Panc1 (cell line): ENCODE measurements at regions not wholly inside any gene's neighbourhood (a gene's known extent, or its start where the extent isn't known, plus 50 kb on each side); places are given as distances from the start of the nearest gene placed in this dataset.

Experiments
- ATAC-seq: fragments of 200-7000 bp; cut with Tn5 transposase; 2 replicates; pipeline ENCODE4 v1.9.1; 2020; ENCODE audit warnings: mild to moderate bottlenecking, moderate library complexity
- BruUV-seq: library from RNA; stranded (reverse); fragments of 400-500 nt; replicated peaks from 2 replicates; lab custom pipeline; 2021; lab: Mats Ljungman, UMichigan
- CTCF ChIA-PET: fragments of 300-600 bp; sonication (Branson Sonifier 250); formaldehyde crosslinking; loops from one replicate; lab custom pipeline; 2022; ENCODE audit warnings: antibody characterized with exemption; lab: Charles Lee
- POLR2A ChIA-PET: fragments of 300-600 bp; sonication (Branson Sonifier 250); formaldehyde crosslinking; loops from one replicate; lab custom pipeline; 2022; ENCODE audit warnings: antibody characterized with exemption; lab: Charles Lee
- DNase-seq: peaks from one replicate; pipeline ENCODE4 v3.0.0-alpha.2; 2010; ENCODE audit warnings: low read depth, low spot score
- H3K27ac ChIP-seq: 2 replicates; pipeline ENCODE4 v1.5.1; 2011; ENCODE audit warnings: mild to moderate bottlenecking, low read length, inconsistent platforms
- H3K27me3 ChIP-seq: fragments of 200-500 bp; sonication (Bioruptor generic); 2 replicates; pipeline ENCODE4 v1.6.0; 2014; ENCODE audit warnings: low read length, inconsistent platforms; ENCODE audit not compliant: control insufficient read depth, insufficient read depth
- H3K36me3 ChIP-seq: fragments of 200-500 bp; sonication (Bioruptor generic); 2 replicates; pipeline ENCODE4 v1.5.1; 2014; ENCODE audit warnings: inconsistent platforms, mild to moderate bottlenecking, low read length, moderate library complexity; ENCODE audit not compliant: control insufficient read depth, insufficient read depth
- H3K4me1 ChIP-seq: 2 replicates; pipeline ENCODE4 v1.5.1; 2011; ENCODE audit warnings: inconsistent platforms, mild to moderate bottlenecking, low read length, moderate library complexity; ENCODE audit not compliant: control insufficient read depth, insufficient read depth
- H3K4me3 ChIP-seq, 2 experiments: 2 replicates each; pipeline ENCODE4 v1.5.1; 2011 to 2012; ENCODE audit warnings: low read depth in 2 of 2, low read length in 2 of 2, mild to moderate bottlenecking in 2 of 2, inconsistent platforms in 1 of 2, moderate library complexity in 1 of 2
- H3K9me3 ChIP-seq: fragments of 200-500 bp; sonication (Bioruptor generic); 2 replicates; pipeline ENCODE4 v1.5.1; 2014; ENCODE audit warnings: low read depth, mild to moderate bottlenecking, inconsistent platforms, low read length, moderate library complexity; ENCODE audit not compliant: control insufficient read depth, insufficient read depth
- POLR2AphosphoS5 ChIP-seq: IDR thresholded peaks from 2 replicates; pipeline ENCODE4 v1.6.1; 2012; ENCODE audit warnings: mild to moderate bottlenecking, low read depth, low read length, moderate library complexity
- SIN3A ChIP-seq: IDR thresholded peaks from 2 replicates; pipeline ENCODE4 v1.6.1; 2012; ENCODE audit warnings: low read depth, mild to moderate bottlenecking, low read length, moderate library complexity, borderline replicate concordance; ENCODE audit not compliant: insufficient read depth
- TCF7L2 ChIP-seq: IDR thresholded peaks from 2 replicates; pipeline ENCODE4 v1.6.1; 2011; ENCODE audit warnings: mild to moderate bottlenecking, low read depth, low read length, inconsistent platforms
- in situ Hi-C: cut with HindIII; loops from 2 replicates; pipeline ENCODE4 v1.10.0; 2016; ENCODE audit warnings: low sequenced_read_pairs, low pct_unique_long_range_greater_than_20kb
- intact Hi-C: fragments of 100-400 bp; cut with micrococcal nuclease; formaldehyde crosslinking; loops from one replicate; pipeline ENCODE4 v1.10.0; 2022; ENCODE audit not compliant: unreplicated experiment
- TF ChIP-seq, protein P1 (sequence below), 2 experiments: IDR thresholded peaks; 2 replicates each; pipeline ENCODE4 v1.6.1; 2011 to 2012; ENCODE audit warnings: low read depth in 2 of 2, control low read depth in 1 of 2, low read length in 1 of 2, mild to moderate bottlenecking in 1 of 2, moderate library complexity in 1 of 2; ENCODE audit not compliant: insufficient read depth in 1 of 2
- TF ChIP-seq, protein P2 (sequence below): fragments of 450-650 bp; IDR thresholded peaks from 2 replicates; pipeline ENCODE4 v1.5.1; 2017; ENCODE audit warnings: mild to moderate bottlenecking

DNA sequence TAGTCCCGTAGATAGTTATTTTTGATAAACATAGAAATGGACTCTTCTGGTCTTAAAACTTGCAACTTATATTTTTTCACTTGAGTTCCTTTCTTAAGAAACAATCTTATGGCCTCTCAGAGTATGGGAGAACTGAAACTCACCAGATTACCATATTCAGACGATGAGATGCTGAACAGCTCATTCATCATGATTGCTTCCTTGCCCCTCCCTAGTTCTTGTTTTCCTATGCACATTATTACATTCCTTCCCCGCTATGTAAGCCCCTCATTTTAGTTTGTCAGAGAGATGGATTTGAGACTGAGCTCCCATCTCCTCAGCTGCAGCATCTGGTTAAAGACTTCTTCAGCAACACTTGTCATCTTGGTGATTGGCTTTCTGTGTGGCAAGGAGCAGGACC, 158.5 kb downstream of the SLITRK6 start:
- TF ChIP-seq TCF7L2 (no peak), SIN3A (no peak), POLR2AphosphoS5 (no peak)
- TF ChIP-seq, protein P1, sequence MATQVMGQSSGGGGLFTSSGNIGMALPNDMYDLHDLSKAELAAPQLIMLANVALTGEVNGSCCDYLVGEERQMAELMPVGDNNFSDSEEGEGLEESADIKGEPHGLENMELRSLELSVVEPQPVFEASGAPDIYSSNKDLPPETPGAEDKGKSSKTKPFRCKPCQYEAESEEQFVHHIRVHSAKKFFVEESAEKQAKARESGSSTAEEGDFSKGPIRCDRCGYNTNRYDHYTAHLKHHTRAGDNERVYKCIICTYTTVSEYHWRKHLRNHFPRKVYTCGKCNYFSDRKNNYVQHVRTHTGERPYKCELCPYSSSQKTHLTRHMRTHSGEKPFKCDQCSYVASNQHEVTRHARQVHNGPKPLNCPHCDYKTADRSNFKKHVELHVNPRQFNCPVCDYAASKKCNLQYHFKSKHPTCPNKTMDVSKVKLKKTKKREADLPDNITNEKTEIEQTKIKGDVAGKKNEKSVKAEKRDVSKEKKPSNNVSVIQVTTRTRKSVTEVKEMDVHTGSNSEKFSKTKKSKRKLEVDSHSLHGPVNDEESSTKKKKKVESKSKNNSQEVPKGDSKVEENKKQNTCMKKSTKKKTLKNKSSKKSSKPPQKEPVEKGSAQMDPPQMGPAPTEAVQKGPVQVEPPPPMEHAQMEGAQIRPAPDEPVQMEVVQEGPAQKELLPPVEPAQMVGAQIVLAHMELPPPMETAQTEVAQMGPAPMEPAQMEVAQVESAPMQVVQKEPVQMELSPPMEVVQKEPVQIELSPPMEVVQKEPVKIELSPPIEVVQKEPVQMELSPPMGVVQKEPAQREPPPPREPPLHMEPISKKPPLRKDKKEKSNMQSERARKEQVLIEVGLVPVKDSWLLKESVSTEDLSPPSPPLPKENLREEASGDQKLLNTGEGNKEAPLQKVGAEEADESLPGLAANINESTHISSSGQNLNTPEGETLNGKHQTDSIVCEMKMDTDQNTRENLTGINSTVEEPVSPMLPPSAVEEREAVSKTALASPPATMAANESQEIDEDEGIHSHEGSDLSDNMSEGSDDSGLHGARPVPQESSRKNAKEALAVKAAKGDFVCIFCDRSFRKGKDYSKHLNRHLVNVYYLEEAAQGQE (IDR thresholded peaks at IDR 0.05; ENCODE audit: insufficient read depth in 1 of 2, low read depth in 2 of 2, low read length in 1 of 2), result no peak
- TF ChIP-seq, protein P2, sequence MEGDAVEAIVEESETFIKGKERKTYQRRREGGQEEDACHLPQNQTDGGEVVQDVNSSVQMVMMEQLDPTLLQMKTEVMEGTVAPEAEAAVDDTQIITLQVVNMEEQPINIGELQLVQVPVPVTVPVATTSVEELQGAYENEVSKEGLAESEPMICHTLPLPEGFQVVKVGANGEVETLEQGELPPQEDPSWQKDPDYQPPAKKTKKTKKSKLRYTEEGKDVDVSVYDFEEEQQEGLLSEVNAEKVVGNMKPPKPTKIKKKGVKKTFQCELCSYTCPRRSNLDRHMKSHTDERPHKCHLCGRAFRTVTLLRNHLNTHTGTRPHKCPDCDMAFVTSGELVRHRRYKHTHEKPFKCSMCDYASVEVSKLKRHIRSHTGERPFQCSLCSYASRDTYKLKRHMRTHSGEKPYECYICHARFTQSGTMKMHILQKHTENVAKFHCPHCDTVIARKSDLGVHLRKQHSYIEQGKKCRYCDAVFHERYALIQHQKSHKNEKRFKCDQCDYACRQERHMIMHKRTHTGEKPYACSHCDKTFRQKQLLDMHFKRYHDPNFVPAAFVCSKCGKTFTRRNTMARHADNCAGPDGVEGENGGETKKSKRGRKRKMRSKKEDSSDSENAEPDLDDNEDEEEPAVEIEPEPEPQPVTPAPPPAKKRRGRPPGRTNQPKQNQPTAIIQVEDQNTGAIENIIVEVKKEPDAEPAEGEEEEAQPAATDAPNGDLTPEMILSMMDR, result no peak
- ChIA-PET POLR2A (no interaction called here), CTCF (no interaction called here)
- in situ Hi-C loops, result no loop called here
- no TSS peak for BruUV-seq
- Histone ChIP-seq H3K36me3 (no peaks in the 10 kb centered on the region), H3K4me3 (no peak overlapping the region), H3K4me1 (no peaks in the 10 kb centered on the region), H3K27ac (no peak overlapping the region), H3K9me3 (no peaks in the 10 kb centered on the region), H3K27me3 (no peaks in the 10 kb centered on the region)
- no peak for ATAC-seq
- intact Hi-C loops, result no loop called here
- DNase-seq, result no peak

DNA sequence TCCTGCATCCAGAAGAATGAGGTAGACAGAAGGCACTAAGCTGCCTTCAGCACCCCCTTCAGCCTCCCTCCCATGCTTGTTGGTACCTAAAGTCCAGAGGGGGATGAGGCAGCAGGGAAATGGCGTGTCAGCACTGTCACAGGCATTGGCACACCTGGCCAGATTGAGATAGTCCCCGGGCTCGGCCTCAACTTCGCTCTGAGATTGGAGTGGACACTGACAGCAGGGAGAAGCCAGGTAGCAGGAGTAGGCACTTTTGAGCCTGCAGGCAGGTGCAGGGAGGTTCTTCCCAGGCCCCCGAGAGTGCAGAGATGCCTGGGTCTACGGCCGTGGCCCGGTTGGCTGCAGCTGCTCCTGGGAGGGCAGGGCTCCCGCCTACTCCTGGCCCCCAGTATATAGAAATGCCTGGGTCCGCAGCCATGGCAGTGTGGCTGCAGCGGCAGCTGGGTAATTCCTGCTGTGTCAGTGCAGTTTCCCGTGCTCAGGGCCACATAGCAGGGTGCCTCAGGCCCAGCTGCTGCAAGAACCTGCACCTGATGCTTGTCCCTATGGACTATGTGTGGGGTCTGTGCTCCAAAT, 160.3 kb downstream of the SLITRK6 start:
- H3K36me3 ChIP-seq, result no peaks in the 10 kb centered on the region
- no peaks in the 10 kb centered on the region for H3K9me3 ChIP-seq
- no peak overlapping the region for H3K4me3 ChIP-seq
- DNase-seq, result no peak
- no TSS peak for BruUV-seq
- CTCF ChIA-PET, result interaction anchor here (0.7 kb wide), 1 partner anchor 54 kb away, joined by 3 read pairs; no protein-coding TSS in a partner anchor
- intact Hi-C loops (no loop called here), in situ Hi-C loops (no loop called here)
- no peaks in the 10 kb centered on the region for H3K27me3 ChIP-seq
- POLR2A ChIA-PET, result no interaction called here
- H3K27ac ChIP-seq, result no peak overlapping the region
- no peak for ATAC-seq
- TF ChIP-seq SIN3A (no peak), POLR2AphosphoS5 (no peak), TCF7L2 (no peak)
- TF ChIP-seq, protein P1 (IDR thresholded peaks at IDR 0.05; ENCODE audit: insufficient read depth in 1 of 2, low read depth in 2 of 2, low read length in 1 of 2), result no peak
- TF ChIP-seq, protein P2, result no peak
- H3K4me1 ChIP-seq, result no peaks in the 10 kb centered on the region
